Upper lobe of left lung (tissue), 6 donors: ENCODE measurements at regions not wholly inside any gene's neighbourhood (a gene's known extent, or its start where the extent isn't known, plus 50 kb on each side); places are given as distances from the start of the nearest gene placed in this dataset.
A peak's percentile ranks its signal among the peaks of the same experiment; 100 is the strongest.

Source experiments
- ATAC-seq, 2 donors: fragments of 200-7000 bp; cut with Tn5 transposase; one replicate each; pipeline ENCODE4 v1.9.1; 2022; ENCODE audit warnings: mild to moderate bottlenecking in 2 of 2, moderate library complexity in 2 of 2; ENCODE audit not compliant: low FRiP score in 2 of 2
- DNase-seq, 2 donors: peaks; one replicate each; pipeline ENCODE4 v3.0.0-alpha.2; 2019 to 2020
- H3K27ac ChIP-seq, 4 donors: fragments of 200-600 bp; sonication (generic); one replicate each; pipeline ENCODE4 v1.5.1; 2016 to 2019
- H3K27me3 ChIP-seq, 4 donors: fragments of 200-600 bp; sonication (generic); one replicate each; pipeline ENCODE4 v1.5.1; 2017 to 2019
- H3K36me3 ChIP-seq, 4 donors: fragments of 200-600 bp; sonication (generic); one replicate each; pipeline ENCODE4 v1.5.1; 2016 to 2019
- H3K4me1 ChIP-seq, 4 donors: fragments of 200-600 bp; sonication (generic); one replicate each; pipeline ENCODE4 v1.5.1; 2018 to 2019
- H3K4me3 ChIP-seq, 4 donors: fragments of 200-600 bp; sonication (generic); one replicate each; pipeline ENCODE4 v1.5.1; 2017 to 2019; ENCODE audit warnings: mild to moderate bottlenecking in 2 of 4, moderate library complexity in 1 of 4
- H3K9me3 ChIP-seq, 4 donors: fragments of 200-600 bp; sonication (generic); one replicate each; pipeline ENCODE4 v1.5.1; 2018 to 2019
- EP300 ChIP-seq, 4 donors: sonication (generic); formaldehyde crosslinking; IDR thresholded peaks; one replicate each; pipeline ENCODE4 v1.5.1; 2017; ENCODE audit warnings: antibody characterized with exemption in 4 of 4, control low read depth in 2 of 4
- POLR2A ChIP-seq, 4 donors: fragments of 450-650 bp; IDR thresholded peaks; one replicate each; pipeline ENCODE4 v1.5.1; 2016 to 2017; ENCODE audit warnings: antibody characterized with exemption in 4 of 4, mild to moderate bottlenecking in 2 of 4
- POLR2AphosphoS5 ChIP-seq, 2 donors: sonication (generic); formaldehyde crosslinking; IDR thresholded peaks; one replicate each; pipeline ENCODE4 v1.5.1; 2017; ENCODE audit warnings: antibody characterized with exemption in 2 of 2
- WGBS, 2 donors: methylation state at CpG; one replicate each; pipeline ENCODE4 v1.1.5; 2017 to 2018; 5-methylcytosine and 5-hydroxymethylcytosine counted together
- TF ChIP-seq, protein P1 (sequence below), 6 experiments: fragments of 450-650 bp in 4 of 6; fragments of 200-600 bp in 2 of 6; sonication (generic) in 2 of 6; IDR thresholded peaks; one replicate each; pipeline ENCODE4 v1.5.1; 2016 to 2019; ENCODE audit warnings: antibody characterized with exemption in 6 of 6
- donor health status: DM: no; HTN: no; CAD: no; lungs with moderate emphysema.
- donor health status: DM: no; HTN: yes; CAD: no; lungs with severe emphysema.

DNA sequence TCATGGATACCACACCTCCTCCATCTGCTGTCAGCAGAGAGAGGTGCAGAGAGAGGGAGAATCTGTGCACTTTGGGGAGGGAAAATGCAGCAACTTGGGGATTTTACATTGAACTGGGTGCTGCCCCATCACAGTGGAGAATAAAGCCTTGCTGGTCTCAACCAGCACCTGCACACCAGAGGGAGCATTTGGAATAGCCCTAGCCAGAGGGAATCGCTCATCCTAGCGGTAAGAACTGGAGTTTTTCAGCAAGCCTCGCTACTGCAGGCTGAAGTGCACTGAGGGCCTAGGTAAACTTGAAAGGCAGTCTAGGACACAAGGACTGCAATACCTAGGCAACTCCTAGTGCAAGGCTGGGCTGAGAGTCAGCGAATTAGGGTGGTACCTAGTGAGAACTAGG is 148.7 kb downstream of the KDR start:
- 80 to 86% methylated on average over 4 of the region's 4 CpGs for WGBS, 2 donors
- no peak for ATAC-seq

DNA sequence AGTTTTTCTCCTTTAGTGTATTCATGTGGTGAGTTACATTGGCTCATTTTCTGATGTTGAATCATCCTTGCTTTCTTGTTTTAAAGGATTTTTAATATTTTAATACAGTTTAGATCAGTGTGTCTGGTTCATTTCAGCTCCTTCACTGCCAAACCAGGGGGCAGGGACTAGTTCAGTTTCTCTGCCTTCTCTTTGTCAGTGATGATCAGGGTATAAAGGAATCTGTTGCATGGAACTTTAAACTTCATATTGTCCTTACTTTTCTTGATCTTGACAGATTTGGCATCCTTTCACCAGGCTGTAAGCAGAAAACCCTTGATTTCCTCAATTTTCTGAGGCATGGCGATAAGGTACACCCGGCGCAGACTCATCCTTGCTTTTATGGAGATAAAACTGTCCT is 149.4 kb downstream of the KDR start:
- no peaks in the 10 kb centered on the region for H3K27me3 ChIP-seq
- H3K4me1 ChIP-seq: no peaks in the 10 kb centered on the region
- ATAC-seq (no peak), DNase-seq (no peak)
- no peak overlapping the region for H3K4me3 ChIP-seq
- no peaks in the 10 kb centered on the region for H3K36me3 ChIP-seq
- H3K27ac ChIP-seq: no peak overlapping the region
- peaks cover 0 to 2% (median 0%) of the 10 kb centered on the region in 4 donors for H3K9me3 ChIP-seq
- TF ChIP-seq POLR2A (IDR thresholded peaks at IDR 0.05) (no peak), EP300 (IDR thresholded peaks at IDR 0.05) (no peak), POLR2AphosphoS5 (IDR thresholded peaks at IDR 0.05) (no peak)
- WGBS, 2 donors: 93 to 99% methylated on average over 3 of the region's 3 CpGs

More for the DNA sequence above, 148.7 kb downstream of the KDR start:
- no peaks in the 10 kb centered on the region for H3K4me1 ChIP-seq
- H3K36me3 ChIP-seq: no peaks in the 10 kb centered on the region
- H3K27ac ChIP-seq: no peak overlapping the region
- TF ChIP-seq EP300 (IDR thresholded peaks at IDR 0.05) (no peak), POLR2AphosphoS5 (IDR thresholded peaks at IDR 0.05) (no peak), POLR2A (IDR thresholded peaks at IDR 0.05) (no peak)
- TF ChIP-seq, protein P1, sequence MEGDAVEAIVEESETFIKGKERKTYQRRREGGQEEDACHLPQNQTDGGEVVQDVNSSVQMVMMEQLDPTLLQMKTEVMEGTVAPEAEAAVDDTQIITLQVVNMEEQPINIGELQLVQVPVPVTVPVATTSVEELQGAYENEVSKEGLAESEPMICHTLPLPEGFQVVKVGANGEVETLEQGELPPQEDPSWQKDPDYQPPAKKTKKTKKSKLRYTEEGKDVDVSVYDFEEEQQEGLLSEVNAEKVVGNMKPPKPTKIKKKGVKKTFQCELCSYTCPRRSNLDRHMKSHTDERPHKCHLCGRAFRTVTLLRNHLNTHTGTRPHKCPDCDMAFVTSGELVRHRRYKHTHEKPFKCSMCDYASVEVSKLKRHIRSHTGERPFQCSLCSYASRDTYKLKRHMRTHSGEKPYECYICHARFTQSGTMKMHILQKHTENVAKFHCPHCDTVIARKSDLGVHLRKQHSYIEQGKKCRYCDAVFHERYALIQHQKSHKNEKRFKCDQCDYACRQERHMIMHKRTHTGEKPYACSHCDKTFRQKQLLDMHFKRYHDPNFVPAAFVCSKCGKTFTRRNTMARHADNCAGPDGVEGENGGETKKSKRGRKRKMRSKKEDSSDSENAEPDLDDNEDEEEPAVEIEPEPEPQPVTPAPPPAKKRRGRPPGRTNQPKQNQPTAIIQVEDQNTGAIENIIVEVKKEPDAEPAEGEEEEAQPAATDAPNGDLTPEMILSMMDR (IDR thresholded peaks at IDR 0.05): no peak
- DNase-seq: no peak
- no peak overlapping the region for H3K4me3 ChIP-seq
- H3K9me3 ChIP-seq: peaks cover 0 to 2% (median 0%) of the 10 kb centered on the region in 4 donors
- H3K27me3 ChIP-seq: no peaks in the 10 kb centered on the region

- no peak for DNase-seq
- no peaks in the 10 kb centered on the region for H3K4me1 ChIP-seq
- H3K27ac ChIP-seq: no peak overlapping the region
- no peaks in the 10 kb centered on the region for H3K9me3 ChIP-seq
- WGBS, 2 donors: 79 to 92% methylated on average over 1 of the region's 1 CpG
- no peaks in the 10 kb centered on the region for H3K27me3 ChIP-seq
- no peak for ATAC-seq
- TF ChIP-seq EP300 (IDR thresholded peaks at IDR 0.05) (no peak), POLR2A (IDR thresholded peaks at IDR 0.05) (no peak), POLR2AphosphoS5 (IDR thresholded peaks at IDR 0.05) (no peak)
- TF ChIP-seq, protein P1 (IDR thresholded peaks at IDR 0.05): no peak
- no peaks in the 10 kb centered on the region for H3K36me3 ChIP-seq
- no peak overlapping the region for H3K4me3 ChIP-seq
Observed at GRCh38 chr4:54973784-54974183, 151.6 kb downstream of the KDR start.

GRCh38 chr4:54971474-54971950 is 153.9 kb downstream of the KDR start:
- no peak overlapping the region for H3K4me3 ChIP-seq
- no peak for DNase-seq

GRCh38 chr4:54967289-54967688 is 158.1 kb downstream of the KDR start:
- ATAC-seq (no peak), DNase-seq (no peak)
- Histone ChIP-seq H3K27ac (no peak overlapping the region), H3K4me3 (no peak overlapping the region), H3K27me3 (no peaks in the 10 kb centered on the region), H3K4me1 (no peaks in the 10 kb centered on the region), H3K36me3 (no peaks in the 10 kb centered on the region), H3K9me3 (no peaks in the 10 kb centered on the region)
- TF ChIP-seq POLR2A (IDR thresholded peaks at IDR 0.05): no peak
- TF ChIP-seq, protein P1 (IDR thresholded peaks at IDR 0.05): no peak
- TF ChIP-seq EP300 (IDR thresholded peaks at IDR 0.05): no peak
- no peak for TF ChIP-seq POLR2AphosphoS5 (IDR thresholded peaks at IDR 0.05)
- 59 to 87% methylated on average over 3 of the region's 3 CpGs for WGBS, 2 donors

More at GRCh38 chr4:54971474-54971950, 153.9 kb downstream of the KDR start:
- ATAC-seq: peak; percentile 62 to 87
- 5 to 10% methylated on average over 7 of the region's 7 CpGs for WGBS, 2 donors
- Histone ChIP-seq H3K27ac (no peak overlapping the region), H3K9me3 (no peaks in the 10 kb centered on the region), H3K36me3 (no peaks in the 10 kb centered on the region), H3K4me1 (no peaks in the 10 kb centered on the region), H3K27me3 (no peaks in the 10 kb centered on the region)
- TF ChIP-seq, protein P1 (IDR thresholded peaks at IDR 0.05): peak; percentile 48 to 73 (median 68)
- no peak for TF ChIP-seq POLR2A (IDR thresholded peaks at IDR 0.05)
